Chondrocyte (in vitro differentiated cells): ENCODE measurements at regions not wholly inside any gene's neighbourhood (a gene's known extent, or its start where the extent isn't known, plus 50 kb on each side); places are given as distances from the start of the nearest gene placed in this dataset.

Experiments used
- DNase-seq: peaks from one replicate; pipeline ENCODE4 v3.0.0; 2021; ENCODE audit warnings: mixed read lengths, low spot score
- H3K27ac Mint-ChIP-seq: one replicate; pipeline ENCODE4 v1.8.0; 2021; ENCODE audit warnings: mild to moderate bottlenecking, moderate library complexity, mixed read lengths; ENCODE audit not compliant: unreplicated experiment
- H3K27me3 Mint-ChIP-seq: 2 replicates; pipeline ENCODE4 v1.8.0; 2021; ENCODE audit warnings: low read depth, mixed read lengths
- H3K36me3 Mint-ChIP-seq: 2 replicates; pipeline ENCODE4 v1.8.0; 2021; ENCODE audit warnings: low read depth, mixed read lengths
- H3K4me1 Mint-ChIP-seq: 2 replicates; pipeline ENCODE4 v1.8.0; 2021; ENCODE audit warnings: low read depth, mild to moderate bottlenecking, mixed read lengths
- H3K4me3 Mint-ChIP-seq: one replicate; pipeline ENCODE4 v1.8.0; 2021; ENCODE audit warnings: mild to moderate bottlenecking, moderate library complexity, mixed read lengths; ENCODE audit not compliant: unreplicated experiment
- H3K9me3 Mint-ChIP-seq: 2 replicates; pipeline ENCODE4 v1.8.0; 2021; ENCODE audit warnings: low read depth, mixed read lengths
- TF ChIP-seq, protein P1 (sequence below): fragments of 200-600 bp; sonication (generic); IDR thresholded peaks from 2 replicates; pipeline ENCODE4 v1.5.0; 2021; ENCODE audit warnings: antibody characterized with exemption, mild to moderate bottlenecking, moderate library complexity

DNA sequence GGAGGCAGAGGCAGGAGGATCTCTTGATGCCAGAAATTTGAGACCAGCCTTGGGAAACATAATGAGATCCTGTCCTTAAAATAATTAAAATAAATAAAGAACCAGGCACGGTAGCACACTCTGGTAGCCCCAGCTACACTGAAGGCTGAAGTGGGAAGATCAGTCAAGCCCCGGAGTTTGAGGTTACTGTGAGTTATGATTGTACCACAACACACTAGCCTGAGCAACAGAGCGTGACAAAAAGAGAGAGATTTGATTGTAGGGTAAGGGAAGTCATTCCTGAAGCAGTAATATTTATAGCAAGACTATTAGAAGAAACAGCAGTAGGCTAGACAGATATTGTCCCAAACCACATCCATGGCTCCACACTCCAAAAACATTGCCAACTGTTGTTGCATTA lies 1408.4 kb upstream of the TENM4 start:
- Mint-ChIP-seq H3K4me1 (no peaks in the 10 kb centered on the region), H3K4me3 (no peak overlapping the region), H3K9me3 (no peaks in the 10 kb centered on the region), H3K27ac (no peak overlapping the region), H3K36me3 (no peaks in the 10 kb centered on the region), H3K27me3 (peaks cover 3% of the 10 kb centered on the region)
- no peak for DNase-seq
- TF ChIP-seq, protein P1, sequence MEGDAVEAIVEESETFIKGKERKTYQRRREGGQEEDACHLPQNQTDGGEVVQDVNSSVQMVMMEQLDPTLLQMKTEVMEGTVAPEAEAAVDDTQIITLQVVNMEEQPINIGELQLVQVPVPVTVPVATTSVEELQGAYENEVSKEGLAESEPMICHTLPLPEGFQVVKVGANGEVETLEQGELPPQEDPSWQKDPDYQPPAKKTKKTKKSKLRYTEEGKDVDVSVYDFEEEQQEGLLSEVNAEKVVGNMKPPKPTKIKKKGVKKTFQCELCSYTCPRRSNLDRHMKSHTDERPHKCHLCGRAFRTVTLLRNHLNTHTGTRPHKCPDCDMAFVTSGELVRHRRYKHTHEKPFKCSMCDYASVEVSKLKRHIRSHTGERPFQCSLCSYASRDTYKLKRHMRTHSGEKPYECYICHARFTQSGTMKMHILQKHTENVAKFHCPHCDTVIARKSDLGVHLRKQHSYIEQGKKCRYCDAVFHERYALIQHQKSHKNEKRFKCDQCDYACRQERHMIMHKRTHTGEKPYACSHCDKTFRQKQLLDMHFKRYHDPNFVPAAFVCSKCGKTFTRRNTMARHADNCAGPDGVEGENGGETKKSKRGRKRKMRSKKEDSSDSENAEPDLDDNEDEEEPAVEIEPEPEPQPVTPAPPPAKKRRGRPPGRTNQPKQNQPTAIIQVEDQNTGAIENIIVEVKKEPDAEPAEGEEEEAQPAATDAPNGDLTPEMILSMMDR: no peak

DNA sequence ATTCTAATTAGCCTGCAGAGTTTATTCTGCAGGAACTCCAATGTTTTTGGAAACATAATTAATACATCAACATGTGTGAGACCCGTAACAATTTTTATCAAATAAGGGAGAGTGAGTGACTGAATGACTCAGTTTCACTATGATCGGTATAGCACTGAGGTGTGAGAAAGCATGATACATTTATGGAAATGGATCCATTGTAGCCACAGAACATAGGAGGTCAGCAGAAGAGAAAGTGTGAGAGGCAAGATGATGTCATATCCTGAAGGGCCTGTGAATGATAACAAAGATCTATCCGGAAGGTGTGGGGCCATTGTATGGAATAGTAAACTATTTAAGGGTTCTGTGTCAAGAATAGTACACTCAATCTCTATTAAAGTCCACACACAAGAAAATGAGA lies 1406.1 kb upstream of the TENM4 start:
- no peak overlapping the region for H3K4me3 Mint-ChIP-seq
- no peaks in the 10 kb centered on the region for H3K9me3 Mint-ChIP-seq
- H3K27ac Mint-ChIP-seq: no peak overlapping the region
- H3K27me3 Mint-ChIP-seq: peaks cover 3% of the 10 kb centered on the region
- H3K36me3 Mint-ChIP-seq: no peaks in the 10 kb centered on the region
- TF ChIP-seq, protein P1: no peak
- no peaks in the 10 kb centered on the region for H3K4me1 Mint-ChIP-seq
- no peak for DNase-seq

DNA sequence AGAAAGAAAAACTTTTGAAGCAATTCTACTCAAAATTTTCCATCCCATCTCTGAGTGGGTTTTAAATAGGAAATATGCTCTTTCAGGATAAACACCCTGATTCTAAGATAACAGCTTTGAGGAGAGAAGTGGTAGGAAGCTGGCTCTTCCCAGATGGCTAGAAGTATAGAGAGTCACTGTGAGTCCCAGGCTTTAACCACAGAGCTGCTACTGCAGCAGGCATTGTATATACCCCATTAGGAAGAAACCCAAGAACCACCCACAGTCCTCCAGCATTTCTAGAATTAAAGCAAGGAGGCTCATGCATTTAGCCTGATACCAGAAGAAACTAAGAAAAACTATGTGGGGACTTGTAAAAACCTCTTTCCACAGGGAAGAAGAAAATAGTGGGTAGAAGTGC lies 1405.6 kb upstream of the TENM4 start:
- Mint-ChIP-seq H3K27ac (no peak overlapping the region), H3K4me3 (no peak overlapping the region), H3K36me3 (no peaks in the 10 kb centered on the region), H3K27me3 (peaks cover 3% of the 10 kb centered on the region), H3K9me3 (no peaks in the 10 kb centered on the region), H3K4me1 (no peaks in the 10 kb centered on the region)
- TF ChIP-seq, protein P1: no peak
- no peak for DNase-seq

DNA sequence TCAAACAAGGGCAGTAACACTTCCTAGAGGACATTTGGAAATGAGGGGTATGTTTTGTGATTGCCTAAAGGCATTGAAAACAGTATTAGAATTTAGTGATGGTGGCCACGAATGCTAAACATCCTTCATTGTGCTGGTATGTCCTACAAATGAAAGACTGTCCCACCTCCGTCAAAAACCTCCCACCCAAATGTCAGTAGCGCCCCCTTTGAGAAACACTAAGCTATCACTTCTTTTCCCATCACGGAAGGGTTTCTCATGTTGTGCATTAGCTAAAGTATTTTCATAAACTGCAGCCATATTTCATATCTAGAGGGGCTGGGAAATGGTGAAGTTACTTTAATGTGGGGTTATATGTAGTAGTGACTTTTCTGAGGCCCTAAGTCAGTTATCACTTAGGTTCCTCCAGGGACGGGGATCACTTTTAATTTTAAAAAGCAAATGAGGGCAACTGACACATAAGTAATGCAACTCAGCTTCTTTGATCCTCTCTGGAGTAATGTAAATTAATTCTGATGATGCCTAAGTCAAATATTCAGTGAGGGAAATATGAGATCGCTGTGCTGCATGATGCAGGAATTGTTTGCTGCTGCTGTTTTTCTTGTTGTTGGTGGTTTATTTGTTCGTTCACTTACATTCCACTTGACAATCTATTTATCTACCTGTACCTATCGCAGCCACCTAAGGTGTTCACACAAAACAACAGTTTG lies 1403.4 kb upstream of the TENM4 start:
- no peak for DNase-seq
- no peak overlapping the region for H3K27ac Mint-ChIP-seq
- H3K9me3 Mint-ChIP-seq: no peaks in the 10 kb centered on the region
- H3K4me3 Mint-ChIP-seq: no peak overlapping the region
- peaks cover 3% of the 10 kb centered on the region for H3K27me3 Mint-ChIP-seq
- no peaks in the 10 kb centered on the region for H3K36me3 Mint-ChIP-seq
- TF ChIP-seq, protein P1: no peak
- H3K4me1 Mint-ChIP-seq: no peaks in the 10 kb centered on the region

DNA sequence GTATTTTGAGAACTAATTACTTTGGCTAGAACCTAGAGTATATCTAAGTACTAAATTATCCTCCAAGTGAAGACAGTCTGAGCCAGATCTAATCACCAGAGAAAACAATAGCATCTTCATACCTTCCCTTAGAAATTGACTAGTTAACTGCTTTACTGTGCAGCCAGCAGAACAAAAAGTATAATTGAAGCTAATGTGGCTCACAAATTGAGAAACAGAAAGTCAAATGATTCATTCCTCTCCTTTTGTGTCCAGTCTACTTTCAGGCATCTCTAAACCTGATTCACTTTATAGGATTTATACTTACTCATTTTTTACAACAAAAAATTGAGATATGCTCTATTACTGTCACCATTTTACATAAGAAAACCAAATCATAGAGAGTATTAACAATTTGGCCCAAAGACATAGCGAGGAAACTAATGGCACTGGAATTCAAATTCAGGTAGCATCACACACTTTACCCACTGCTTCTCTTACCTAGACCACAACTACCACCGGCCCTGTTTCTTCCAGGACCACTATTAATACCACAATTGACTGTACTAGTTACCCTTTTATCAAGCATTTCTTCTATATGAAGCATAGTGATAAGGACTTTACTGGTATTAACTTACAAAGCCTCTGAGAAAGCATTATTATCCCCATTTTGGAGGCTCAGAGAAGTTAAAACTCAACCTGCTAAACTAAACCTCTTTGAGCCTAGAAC lies 1402.6 kb upstream of the TENM4 start:
- TF ChIP-seq, protein P1: no peak
- no peaks in the 10 kb centered on the region for H3K9me3 Mint-ChIP-seq
- H3K4me3 Mint-ChIP-seq: no peak overlapping the region
- H3K27ac Mint-ChIP-seq: no peak overlapping the region
- H3K4me1 Mint-ChIP-seq: no peaks in the 10 kb centered on the region
- DNase-seq: no peak
- H3K27me3 Mint-ChIP-seq: peaks cover 3% of the 10 kb centered on the region
- H3K36me3 Mint-ChIP-seq: no peaks in the 10 kb centered on the region
